AG09319 (cell line): ENCODE measurements at regions not wholly inside any gene's neighbourhood (a gene's known extent, or its start where the extent isn't known, plus 50 kb on each side); places are given as distances from the start of the nearest gene placed in this dataset.

Experiments used
- DNase-seq: peaks from one replicate; pipeline ENCODE4 v3.0.0-alpha.2; 2010; ENCODE audit warnings: low read depth; ENCODE audit errors: extremely low read depth
- CTCF ChIP-seq: IDR thresholded peaks from 2 replicates; pipeline ENCODE4 v1.5.1; 2011; ENCODE audit warnings: low read depth, mild to moderate bottlenecking, inconsistent platforms, low read length, moderate library complexity

GRCh38 chr13:34571716-34572115 lies 370.4 kb upstream of the NBEA start:
- DNase-seq, result no peak

GRCh38 chr13:34577051-34577450 lies 365.0 kb upstream of the NBEA start:
- TF ChIP-seq CTCF, result no peak
- no peak for DNase-seq

More at GRCh38 chr13:34571716-34572115, 370.4 kb upstream of the NBEA start:
- no peak for TF ChIP-seq CTCF

GRCh38 chr13:34578471-34578870 lies 363.6 kb upstream of the NBEA start:
- DNase-seq, result no peak
- no peak for TF ChIP-seq CTCF

- TF ChIP-seq CTCF, result no peak
- DNase-seq, result no peak
These were observed 363.2 kb upstream of the NBEA start for GRCh38 chr13:34578917-34579316.

GRCh38 chr13:34583181-34583580 lies 358.9 kb upstream of the NBEA start:
- no peak for DNase-seq
- no peak for TF ChIP-seq CTCF

GRCh38 chr13:34587576-34587975 lies 354.5 kb upstream of the NBEA start:
- no peak for DNase-seq
- TF ChIP-seq CTCF, result no peak

GRCh38 chr13:34588362-34588761 lies 353.7 kb upstream of the NBEA start:
- no peak for DNase-seq
- no peak for TF ChIP-seq CTCF
